BLaER1 (cell line): ENCODE measurements at regions not wholly inside any gene's neighbourhood (a gene's known extent, or its start where the extent isn't known, plus 50 kb on each side); places are given as distances from the start of the nearest gene placed in this dataset.

ENCODE experiments used
- H3K27ac ChIP-seq: shearing (Covaris generic); formaldehyde crosslinking; 2 replicates; pipeline ENCODE4 v1.8.1; 2022
- H3K27me3 ChIP-seq: shearing (Covaris generic); formaldehyde crosslinking; 2 replicates; pipeline ENCODE4 v1.8.1; 2022
- H3K36me3 ChIP-seq: shearing (Covaris generic); formaldehyde crosslinking; 2 replicates; pipeline ENCODE4 v1.8.1; 2022
- H3K4me1 ChIP-seq: shearing (Covaris generic); formaldehyde crosslinking; 2 replicates; pipeline ENCODE4 v1.8.1; 2022
- H3K4me2 ChIP-seq: shearing (Covaris generic); formaldehyde crosslinking; 2 replicates; pipeline ENCODE4 v1.8.1; 2022
- H3K4me3 ChIP-seq: shearing (Covaris generic); formaldehyde crosslinking; 2 replicates; pipeline ENCODE4 v1.8.1; 2022
- H3K9ac ChIP-seq: shearing (Covaris generic); formaldehyde crosslinking; 2 replicates; pipeline ENCODE4 v1.8.1; 2022
- H3K9me3 ChIP-seq: shearing (Covaris generic); formaldehyde crosslinking; 2 replicates; pipeline ENCODE4 v1.8.1; 2022
- H4K20me1 ChIP-seq: shearing (Covaris generic); formaldehyde crosslinking; 2 replicates; pipeline ENCODE4 v1.8.1; 2022
- Cebpa-rat ChIP-seq: shearing (Covaris generic); IDR thresholded peaks from 2 replicates; pipeline ENCODE4 v1.8.1; 2022

DNA sequence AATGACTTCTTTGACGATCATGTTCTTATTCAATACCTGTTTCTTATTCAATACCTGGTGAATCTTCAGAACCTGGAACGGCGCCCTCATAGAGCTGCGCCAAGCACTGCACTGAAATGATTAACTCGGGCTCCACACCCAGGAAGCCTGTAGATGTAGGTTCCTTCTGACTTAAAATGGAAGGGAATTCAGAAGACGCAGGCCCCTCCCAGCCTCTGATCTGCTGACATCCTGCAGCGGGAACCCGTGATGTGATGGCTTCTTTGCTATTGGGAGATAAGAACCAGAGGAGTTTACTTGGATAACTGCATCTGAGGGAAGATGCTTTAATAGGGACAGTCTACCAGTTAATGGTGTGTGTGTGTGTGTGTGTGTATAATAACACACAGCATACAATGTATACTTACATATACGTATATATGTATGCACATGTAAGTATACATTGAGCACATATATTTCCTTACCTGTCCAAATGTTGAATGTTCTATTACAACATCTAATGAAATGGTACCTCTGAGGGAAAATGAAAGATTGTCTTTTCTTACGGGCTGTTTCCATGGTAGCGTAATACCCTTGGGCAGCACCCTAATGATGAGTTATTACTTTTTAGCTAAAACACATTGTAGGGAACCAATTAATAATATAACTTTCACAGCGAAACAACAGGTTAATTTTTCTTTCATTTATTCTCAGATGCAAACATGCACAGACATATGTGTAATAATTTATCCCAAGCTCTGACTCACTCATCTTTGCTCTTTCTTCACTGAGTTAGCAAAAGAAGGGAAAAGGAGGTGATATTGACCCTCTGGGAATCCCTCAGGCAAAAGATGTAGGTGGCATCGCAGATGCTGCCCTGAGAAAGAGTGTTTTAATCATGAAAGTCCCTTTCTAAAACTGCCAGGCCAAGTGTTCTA, 379.8 kb downstream of the SIPA1L2 start:
- TF ChIP-seq Cebpa-rat: no peak
- Histone ChIP-seq H3K36me3 (no peaks in the 10 kb centered on the region), H3K4me2 (no peak overlapping the region), H3K27ac (no peak overlapping the region), H3K9ac (no peak overlapping the region), H3K9me3 (no peaks in the 10 kb centered on the region), H4K20me1 (no peaks in the 10 kb centered on the region), H3K4me1 (no peaks in the 10 kb centered on the region), H3K27me3 (no peaks in the 10 kb centered on the region), H3K4me3 (no peak overlapping the region)

- Histone ChIP-seq H4K20me1 (no peaks in the 10 kb centered on the region), H3K4me1 (no peaks in the 10 kb centered on the region), H3K9ac (no peak overlapping the region), H3K27me3 (no peaks in the 10 kb centered on the region), H3K4me2 (no peak overlapping the region), H3K9me3 (no peaks in the 10 kb centered on the region), H3K4me3 (no peak overlapping the region), H3K27ac (no peak overlapping the region), H3K36me3 (no peaks in the 10 kb centered on the region)
- no peak for TF ChIP-seq Cebpa-rat
Measured at GRCh38 chr1:232249339-232249738, 380.6 kb downstream of the SIPA1L2 start.

DNA sequence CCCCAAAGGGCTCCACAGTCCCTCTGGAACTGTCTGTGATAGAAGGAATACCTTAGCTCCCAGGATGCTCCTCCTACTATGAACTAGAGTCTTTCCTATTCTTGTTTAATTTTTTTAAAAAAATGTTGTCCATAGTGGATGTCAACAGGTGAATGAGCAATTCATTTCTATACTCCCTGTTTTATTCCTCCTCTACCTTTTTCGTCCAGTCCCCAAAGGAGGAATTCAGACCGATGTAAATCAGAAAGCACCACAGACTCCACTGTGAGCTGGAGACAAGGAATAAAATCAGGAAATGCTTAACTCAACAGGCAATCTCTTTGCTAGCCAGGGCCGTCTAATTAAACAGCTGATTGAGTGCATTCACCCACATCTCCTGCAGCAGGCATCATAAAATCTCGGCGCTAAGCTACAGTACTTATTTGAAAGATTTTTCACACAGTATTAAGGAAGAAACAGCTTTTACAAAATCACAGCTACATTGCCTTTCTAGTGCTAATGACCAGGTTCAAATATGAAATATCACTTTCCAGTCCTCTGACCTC, 381.6 kb downstream of the SIPA1L2 start:
- Histone ChIP-seq H3K9ac (no peak overlapping the region), H3K4me1 (no peaks in the 10 kb centered on the region), H3K27ac (no peak overlapping the region), H3K4me3 (no peak overlapping the region), H3K4me2 (no peak overlapping the region), H4K20me1 (no peaks in the 10 kb centered on the region), H3K36me3 (no peaks in the 10 kb centered on the region), H3K9me3 (no peaks in the 10 kb centered on the region), H3K27me3 (no peaks in the 10 kb centered on the region)
- TF ChIP-seq Cebpa-rat: no peak

- H3K9me3 ChIP-seq: no peaks in the 10 kb centered on the region
- no peaks in the 10 kb centered on the region for H3K27me3 ChIP-seq
- H3K4me3 ChIP-seq: no peak overlapping the region
- H4K20me1 ChIP-seq: no peaks in the 10 kb centered on the region
- no peak for TF ChIP-seq Cebpa-rat
- H3K27ac ChIP-seq: no peak overlapping the region
- H3K4me2 ChIP-seq: no peak overlapping the region
- no peak overlapping the region for H3K9ac ChIP-seq
- H3K4me1 ChIP-seq: no peaks in the 10 kb centered on the region
- H3K36me3 ChIP-seq: no peaks in the 10 kb centered on the region
Measured at GRCh38 chr1:232247669-232248068, 382.3 kb downstream of the SIPA1L2 start.

GRCh38 chr1:232244426-232244825, 385.5 kb downstream of the SIPA1L2 start:
- Histone ChIP-seq H3K27ac (no peak overlapping the region), H3K4me2 (no peak overlapping the region), H3K4me1 (no peaks in the 10 kb centered on the region), H3K9me3 (no peaks in the 10 kb centered on the region), H3K36me3 (no peaks in the 10 kb centered on the region), H3K4me3 (no peak overlapping the region), H3K27me3 (no peaks in the 10 kb centered on the region), H4K20me1 (no peaks in the 10 kb centered on the region), H3K9ac (no peak overlapping the region)
- TF ChIP-seq Cebpa-rat: no peak

- TF ChIP-seq Cebpa-rat: no peak
- Histone ChIP-seq H3K27me3 (no peaks in the 10 kb centered on the region), H3K4me2 (no peak overlapping the region)
Measured at GRCh38 chr1:232239998-232240397, 389.9 kb downstream of the SIPA1L2 start.

DNA sequence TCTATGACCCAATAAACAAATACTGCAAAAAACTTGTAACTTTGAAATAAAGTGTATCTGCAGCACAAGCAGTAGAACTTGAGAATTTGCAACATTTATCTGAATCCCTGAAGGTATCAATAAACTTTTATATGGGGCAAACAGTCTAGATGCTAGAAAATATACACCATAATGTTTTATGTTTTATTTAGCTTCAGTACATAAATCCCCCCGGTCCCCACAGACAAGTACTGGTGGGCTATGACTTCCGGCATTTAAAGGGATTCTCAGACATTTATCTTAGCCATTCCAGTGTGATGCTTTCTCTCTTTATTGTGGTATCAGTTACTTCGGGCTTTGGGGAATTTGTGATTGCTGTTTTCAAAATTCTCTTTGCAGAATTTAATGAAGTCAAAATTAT, 390.4 kb downstream of the SIPA1L2 start:
- Histone ChIP-seq H3K27me3 (no peaks in the 10 kb centered on the region), H3K36me3 (no peaks in the 10 kb centered on the region), H3K27ac (no peak overlapping the region), H3K4me3 (no peak overlapping the region), H3K4me1 (peaks cover 9% of the 10 kb centered on the region; the same call in 1 of the 2 replicates), H3K9ac (no peak overlapping the region), H3K4me2 (no peak overlapping the region), H4K20me1 (no peaks in the 10 kb centered on the region), H3K9me3 (no peaks in the 10 kb centered on the region)
- no peak for TF ChIP-seq Cebpa-rat

More at GRCh38 chr1:232239998-232240397, 389.9 kb downstream of the SIPA1L2 start:
- no peaks in the 10 kb centered on the region for H4K20me1 ChIP-seq
- no peaks in the 10 kb centered on the region for H3K36me3 ChIP-seq
- no peak overlapping the region for H3K27ac ChIP-seq
- peaks cover 9% of the 10 kb centered on the region; the same call in 1 of the 2 replicates for H3K4me1 ChIP-seq
- no peak overlapping the region for H3K4me3 ChIP-seq
- no peaks in the 10 kb centered on the region for H3K9me3 ChIP-seq
- no peak overlapping the region for H3K9ac ChIP-seq

DNA sequence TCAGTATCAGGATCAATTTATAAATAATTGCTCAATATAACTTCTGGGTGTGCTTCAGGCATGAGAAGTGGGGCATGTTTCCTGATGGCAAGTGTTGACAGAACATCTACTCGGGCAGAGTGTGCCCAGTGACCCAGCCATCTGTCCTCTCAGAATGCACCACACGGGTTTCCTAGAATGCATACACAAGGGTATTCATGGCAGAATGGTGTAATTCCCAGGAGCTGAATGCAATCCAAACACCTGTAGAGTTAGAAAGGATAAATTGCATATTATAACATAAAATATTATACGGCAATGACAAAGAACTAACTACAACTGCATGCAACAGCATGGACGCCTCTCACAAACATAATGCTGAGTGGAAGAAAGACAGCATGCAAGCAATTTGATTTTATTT, 391.9 kb downstream of the SIPA1L2 start:
- peaks cover 9% of the 10 kb centered on the region; the same call in 1 of the 2 replicates for H3K4me1 ChIP-seq
- no peak overlapping the region for H3K27ac ChIP-seq
- H3K4me2 ChIP-seq: no peak overlapping the region
- no peaks in the 10 kb centered on the region for H3K27me3 ChIP-seq
- H4K20me1 ChIP-seq: no peaks in the 10 kb centered on the region
- no peaks in the 10 kb centered on the region for H3K36me3 ChIP-seq
- no peaks in the 10 kb centered on the region for H3K9me3 ChIP-seq
- no peak overlapping the region for H3K4me3 ChIP-seq
- TF ChIP-seq Cebpa-rat: no peak
- H3K9ac ChIP-seq: no peak overlapping the region

GRCh38 chr1:232227306-232227705, 402.6 kb downstream of the SIPA1L2 start:
- Histone ChIP-seq H3K4me3 (no peak overlapping the region), H3K4me1 (no peaks in the 10 kb centered on the region), H3K9ac (no peak overlapping the region), H3K36me3 (no peaks in the 10 kb centered on the region), H4K20me1 (no peaks in the 10 kb centered on the region), H3K4me2 (no peak overlapping the region), H3K27ac (no peak overlapping the region), H3K9me3 (no peaks in the 10 kb centered on the region), H3K27me3 (no peaks in the 10 kb centered on the region)
- no peak for TF ChIP-seq Cebpa-rat

- H4K20me1 ChIP-seq: no peaks in the 10 kb centered on the region
- no peak overlapping the region for H3K4me3 ChIP-seq
- H3K4me2 ChIP-seq: no peak overlapping the region
- H3K9ac ChIP-seq: no peak overlapping the region
- H3K27me3 ChIP-seq: no peaks in the 10 kb centered on the region
- TF ChIP-seq Cebpa-rat: no peak
- H3K36me3 ChIP-seq: no peaks in the 10 kb centered on the region
- no peak overlapping the region for H3K27ac ChIP-seq
- H3K4me1 ChIP-seq: no peaks in the 10 kb centered on the region
- H3K9me3 ChIP-seq: no peaks in the 10 kb centered on the region
Measured at GRCh38 chr1:232226197-232226712, 403.7 kb downstream of the SIPA1L2 start.
